ENCODE measurements at regions not wholly inside any gene's neighbourhood (a gene's known extent, or its start where the extent isn't known, plus 50 kb on each side); places are given as distances from the start of the nearest gene placed in this dataset.
"Not testable (repeated sequence)": the region's sequence is repeated elsewhere in the genome, so short reads cannot be mapped to it uniquely, and the experiment has no call there.

DNA sequence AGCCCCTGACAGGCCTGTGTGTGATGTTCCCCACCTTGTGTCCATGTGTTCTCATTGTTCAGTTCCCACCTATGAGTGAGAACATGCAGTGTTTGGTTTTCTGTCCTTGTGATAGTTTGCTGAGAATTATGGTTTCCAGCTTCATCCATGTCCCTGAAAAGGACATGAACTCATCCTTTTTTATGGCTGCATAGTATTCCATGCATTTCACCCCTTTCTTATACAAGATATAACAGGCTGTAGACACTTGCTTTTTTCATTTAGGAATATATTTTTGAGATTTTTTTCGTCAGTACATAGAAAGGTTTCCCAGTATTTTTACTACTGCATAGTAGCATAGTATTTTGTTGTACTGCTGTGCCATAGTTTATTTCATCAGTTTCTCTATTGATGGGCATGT lies 301.2 kb upstream of the RGS6 start:
- DNase-seq (ENCODE audit: low read depth, low spot score); H3K27ac ChIP-seq: not testable (repeated sequence)

DNA sequence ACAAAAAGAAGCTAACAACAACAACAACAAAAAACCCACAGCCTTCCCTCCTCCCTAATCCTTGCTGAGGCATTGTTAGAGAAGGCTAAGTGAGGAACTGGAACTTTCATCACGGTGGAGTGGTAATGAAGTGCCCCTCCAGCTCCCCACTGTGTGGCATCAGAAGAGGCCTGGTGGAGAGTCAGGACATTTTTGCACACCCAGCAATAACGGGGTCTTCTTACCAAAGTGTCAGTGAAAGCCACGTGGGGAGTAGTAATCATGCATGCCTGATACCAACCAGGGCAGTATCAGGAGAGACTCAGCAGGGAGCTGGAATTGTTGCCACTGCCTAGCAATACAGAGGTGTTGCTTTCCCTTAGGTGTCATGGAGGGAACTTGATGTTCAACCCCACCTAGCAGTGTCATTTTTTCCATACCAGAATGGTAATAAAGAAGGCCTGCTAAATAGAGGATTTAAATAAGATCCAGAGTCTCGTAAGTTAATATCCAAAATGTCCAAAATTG lies 299.7 kb upstream of the RGS6 start:
- no peak overlapping the region for H3K27ac ChIP-seq
- no peak for DNase-seq (ENCODE audit: low read depth, low spot score)

GRCh38 chr14:71636076-71636475 lies 296.2 kb upstream of the RGS6 start:
- no peak overlapping the region for H3K27ac ChIP-seq
- no peak for DNase-seq (ENCODE audit: low read depth, low spot score)

GRCh38 chr14:71636820-71637471 lies 295.3 kb upstream of the RGS6 start:
- no peak overlapping the region for H3K27ac ChIP-seq
- no peak for DNase-seq (ENCODE audit: low read depth, low spot score)

- DNase-seq (ENCODE audit: low read depth, low spot score), result no peak
These were observed 293.6 kb upstream of the RGS6 start for GRCh38 chr14:71638523-71639196.

GRCh38 chr14:71642715-71643114 lies 289.5 kb upstream of the RGS6 start:
- DNase-seq (ENCODE audit: low read depth, low spot score), result no peak

More at GRCh38 chr14:71638523-71639196, 293.6 kb upstream of the RGS6 start:
- no peak overlapping the region for H3K27ac ChIP-seq

GRCh38 chr14:71645656-71646055 lies 286.6 kb upstream of the RGS6 start:
- DNase-seq (ENCODE audit: low read depth, low spot score), result no peak
- no peak overlapping the region for H3K27ac ChIP-seq

More at GRCh38 chr14:71642715-71643114, 289.5 kb upstream of the RGS6 start:
- no peak overlapping the region for H3K27ac ChIP-seq

- peak overlapping the region; percentile 17 for H3K27ac ChIP-seq
- DNase-seq (ENCODE audit: low read depth, low spot score), result no peak
These were observed 285.7 kb upstream of the RGS6 start for GRCh38 chr14:71646518-71646917.

GRCh38 chr14:71647086-71647784 lies 285.0 kb upstream of the RGS6 start:
- peak; percentile 26 for DNase-seq (ENCODE audit: low read depth, low spot score)
- peak overlapping the region; percentile 17 for H3K27ac ChIP-seq

DNA sequence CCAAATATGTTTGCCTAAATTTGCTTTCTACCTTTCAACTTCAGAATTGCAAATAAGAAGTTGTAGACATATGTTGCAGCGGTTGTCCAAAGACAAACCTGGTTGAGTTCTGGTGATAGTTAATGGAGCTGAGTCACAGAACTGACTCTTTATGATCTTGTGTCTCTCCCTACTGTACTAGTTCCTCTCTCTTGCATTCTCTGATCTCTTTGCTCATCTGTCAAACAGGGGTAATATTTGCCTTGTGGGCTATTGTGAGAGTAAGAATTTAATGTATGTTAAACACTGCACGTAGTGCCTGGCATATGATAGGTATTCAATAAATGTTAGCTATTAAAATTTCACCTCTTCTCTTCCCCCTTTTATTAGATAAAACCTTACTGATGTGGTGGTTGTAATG lies 283.5 kb upstream of the RGS6 start:
- DNase-seq (ENCODE audit: low read depth, low spot score), result no peak
- no peak overlapping the region for H3K27ac ChIP-seq

DNA sequence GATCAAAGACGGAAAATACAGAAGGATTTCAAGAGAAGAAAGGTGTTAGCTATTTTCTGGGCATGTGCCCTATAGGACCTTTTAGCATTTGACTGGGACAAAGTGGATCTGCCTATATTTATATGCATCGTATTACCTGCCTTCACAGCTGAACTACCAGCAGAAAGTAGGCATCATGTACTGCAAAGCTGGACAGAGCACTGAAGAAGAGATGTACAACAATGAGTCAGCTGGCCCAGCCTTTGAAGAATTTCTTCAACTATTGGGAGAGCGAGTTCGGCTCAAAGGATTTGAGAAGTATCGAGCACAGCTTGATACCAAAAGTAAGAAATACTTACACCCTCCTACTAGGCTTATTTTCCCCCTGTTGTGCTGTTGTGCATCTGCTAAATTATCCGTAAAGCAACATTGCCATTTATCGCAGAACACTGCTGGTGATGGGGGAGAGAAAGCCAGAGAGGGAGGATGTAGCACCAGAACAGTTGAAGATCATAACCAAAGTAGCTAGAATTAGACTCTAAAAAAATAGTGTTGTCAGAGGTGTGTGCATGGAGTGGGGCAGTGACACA lies 282.0 kb upstream of the RGS6 start:
- DNase-seq (ENCODE audit: low read depth, low spot score), result no peak
- no peak overlapping the region for H3K27ac ChIP-seq

GRCh38 chr14:71651228-71651627 lies 281.0 kb upstream of the RGS6 start:
- no peak overlapping the region for H3K27ac ChIP-seq
- no peak for DNase-seq (ENCODE audit: low read depth, low spot score)

- DNase-seq (ENCODE audit: low read depth, low spot score), result no peak
- H3K27ac ChIP-seq, result no peak overlapping the region
These were observed 279.9 kb upstream of the RGS6 start for GRCh38 chr14:71652368-71652767.

DNA sequence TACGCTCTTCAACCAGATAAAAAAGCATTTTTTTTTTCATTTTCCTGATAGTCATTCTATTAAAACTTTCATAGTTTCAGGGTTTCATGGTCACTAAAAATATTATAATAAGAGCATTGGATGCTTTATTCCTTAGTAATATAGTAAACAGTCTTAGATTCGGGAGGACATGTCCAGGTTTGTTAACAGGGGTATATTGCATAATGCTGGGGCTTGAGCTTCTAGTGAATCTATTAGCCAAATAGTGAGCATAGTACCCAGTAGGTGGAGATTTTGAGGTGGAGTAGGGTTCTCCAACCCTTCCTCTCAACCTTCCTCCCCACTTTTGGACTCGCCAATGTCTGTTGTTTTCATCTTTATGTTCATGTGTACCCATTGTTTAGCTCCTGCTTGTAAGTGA lies 277.4 kb upstream of the RGS6 start:
- no peak overlapping the region for H3K27ac ChIP-seq
- no peak for DNase-seq (ENCODE audit: low read depth, low spot score)

- H3K27ac ChIP-seq, result peak overlapping the region; percentile 19
- no peak for DNase-seq (ENCODE audit: low read depth, low spot score)
These were observed 273.9 kb upstream of the RGS6 start for GRCh38 chr14:71658261-71658860.

DNA sequence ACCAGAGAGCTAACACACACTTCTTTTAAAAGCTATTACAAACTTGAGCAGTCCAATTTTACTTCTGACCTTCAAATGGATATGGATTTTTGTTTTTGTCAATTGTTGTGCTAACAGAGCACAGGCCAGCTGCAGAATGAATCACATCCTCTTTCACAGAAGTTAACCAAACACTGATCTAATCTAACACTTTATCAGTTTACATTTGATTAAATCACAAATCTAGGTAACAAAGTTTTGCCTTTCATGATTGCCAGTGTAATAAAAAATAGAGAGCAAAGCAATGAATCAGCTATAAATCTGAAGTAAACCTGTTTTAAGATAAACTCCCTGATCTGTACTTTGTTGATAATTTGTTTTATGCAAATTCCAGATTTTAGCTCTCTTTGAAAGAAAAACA lies 273.1 kb upstream of the RGS6 start:
- peak overlapping the region; percentile 19 for H3K27ac ChIP-seq
- no peak for DNase-seq (ENCODE audit: low read depth, low spot score)

DNA sequence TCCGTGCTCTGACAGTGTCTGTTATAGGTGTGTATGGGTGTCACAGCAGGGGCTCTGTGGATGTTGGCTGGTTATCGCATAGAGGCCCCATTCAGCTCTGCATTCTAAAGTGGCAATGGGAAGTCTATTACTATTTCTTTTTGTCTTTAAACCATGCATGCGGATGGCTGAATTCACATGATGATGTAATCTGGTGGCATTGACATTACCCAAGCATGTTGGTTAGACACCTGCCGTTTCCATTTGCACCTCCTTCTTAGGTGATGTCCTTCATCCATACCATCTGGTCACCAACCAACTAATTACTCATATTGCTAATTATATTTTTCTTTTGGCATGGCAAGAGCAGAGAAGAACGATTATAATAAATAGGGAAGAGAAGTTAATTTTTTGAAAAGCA lies 270.8 kb upstream of the RGS6 start:
- H3K27ac ChIP-seq, result no peak overlapping the region
- no peak for DNase-seq (ENCODE audit: low read depth, low spot score)

DNA sequence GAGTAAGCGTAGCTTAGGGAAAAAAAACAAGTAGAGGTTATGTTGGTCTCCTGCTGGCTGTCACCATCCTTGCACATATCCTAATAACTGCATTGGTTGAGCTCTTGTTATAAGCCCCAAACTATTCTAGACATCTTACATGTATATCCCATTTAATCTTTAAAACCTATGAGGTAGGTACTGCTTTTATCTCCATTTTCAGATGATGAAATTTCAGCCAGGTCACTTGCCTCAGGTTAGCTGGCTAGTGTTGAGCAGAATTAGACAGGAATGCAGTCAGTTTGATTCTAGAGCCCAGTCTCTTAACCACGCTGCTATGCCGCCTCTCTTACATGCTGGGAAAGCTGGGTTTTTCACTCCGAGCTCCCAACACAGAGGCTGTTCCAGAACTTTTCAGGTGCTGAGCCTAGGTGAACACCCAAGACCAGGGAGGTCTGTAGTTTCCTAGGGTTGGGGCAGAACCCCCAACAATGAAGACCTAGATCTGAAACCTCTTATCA lies 269.9 kb upstream of the RGS6 start:
- no peak for DNase-seq (ENCODE audit: low read depth, low spot score)
- H3K27ac ChIP-seq, result no peak overlapping the region

GRCh38 chr14:71665157-71665556 lies 267.1 kb upstream of the RGS6 start:
- H3K27ac ChIP-seq, result no peak overlapping the region
- no peak for DNase-seq (ENCODE audit: low read depth, low spot score)

GRCh38 chr14:71665781-71666180 lies 266.4 kb upstream of the RGS6 start:
- no peak for DNase-seq (ENCODE audit: low read depth, low spot score)
- H3K27ac ChIP-seq, result no peak overlapping the region

Measured in epithelial cell of prostate (primary cell).